IMR-90 (cell line): ENCODE measurements at regions not wholly inside any gene's neighbourhood (a gene's known extent, or its start where the extent isn't known, plus 50 kb on each side); places are given as distances from the start of the nearest gene placed in this dataset.

Source experiments
- ATAC-seq: fragments of 200-7000 bp; cut with Tn5 transposase; 2 replicates; pipeline ENCODE4 v1.9.1; 2020; ENCODE audit warnings: low read depth, mild to moderate bottlenecking, moderate library complexity
- BruUV-seq: library from RNA; stranded (reverse); fragments of 400-500 nt; replicated peaks from 2 replicates; lab custom pipeline; 2021; lab: Mats Ljungman, UMichigan
- CTCF ChIA-PET: fragments of 300-600 bp; formaldehyde crosslinking; extraction: SDS; loops from one replicate; lab custom pipeline; 2021; ENCODE audit warnings: antibody characterized with exemption; lab: Yijun Ruan, JAX
- POLR2A ChIA-PET: fragments of 300-600 bp; sonication (Branson Sonifier 250); formaldehyde crosslinking; loops from one replicate; lab custom pipeline; 2022; ENCODE audit warnings: antibody characterized with exemption; ENCODE audit not compliant: unreplicated experiment; lab: Charles Lee
- DNase-seq: peaks from one replicate; pipeline ENCODE4 v3.0.0; 2013
- H2AFZ ChIP-seq: replicated peaks from 2 replicates; pipeline ENCODE3; 2013; ENCODE audit warnings: low read length, mild to moderate bottlenecking; ENCODE audit not compliant: poor library complexity
- H2AK5ac ChIP-seq: 2 replicates; pipeline ENCODE4 v1.6.1; 2013; ENCODE audit warnings: low read depth, low read length, inconsistent platforms
- H2AK9ac ChIP-seq: replicated peaks from 2 replicates; pipeline ENCODE3; 2013; ENCODE audit warnings: mild to moderate bottlenecking, low read depth, low read length, moderate library complexity; ENCODE audit not compliant: poor library complexity
- H2BK120ac ChIP-seq: 2 replicates; pipeline ENCODE4 v1.6.1; 2013; ENCODE audit warnings: low read depth, low read length, inconsistent platforms
- H2BK15ac ChIP-seq: 3 replicates; pipeline ENCODE4 v1.6.1; 2013; ENCODE audit warnings: low read depth, low read length, inconsistent platforms
- H2BK20ac ChIP-seq: 2 replicates; pipeline ENCODE4 v1.6.1; 2013; ENCODE audit warnings: low read depth, mild to moderate bottlenecking, inconsistent platforms, low read length, moderate library complexity
- H2BK5ac ChIP-seq: 2 replicates; pipeline ENCODE4 v1.6.1; 2013; ENCODE audit warnings: mild to moderate bottlenecking, low read depth, low read length, inconsistent platforms; ENCODE audit not compliant: poor library complexity, severe bottlenecking
- H3K14ac ChIP-seq: replicated peaks from 2 replicates; pipeline ENCODE4 v1.6.1; 2013; ENCODE audit warnings: low read depth, low read length, inconsistent platforms
- H3K18ac ChIP-seq: 2 replicates; pipeline ENCODE4 v1.6.1; 2013; ENCODE audit warnings: low read depth, low read length, control low read depth
- H3K23ac ChIP-seq: 2 replicates; pipeline ENCODE4 v1.6.1; 2013; ENCODE audit warnings: low read depth, low read length, inconsistent platforms
- H3K27ac ChIP-seq: 2 replicates; pipeline ENCODE4 v1.5.1; 2013; ENCODE audit warnings: mild to moderate bottlenecking, control low read depth, low read length; ENCODE audit not compliant: insufficient read depth
- H3K27me3 ChIP-seq: 2 replicates; pipeline ENCODE4 v1.6.1; 2013; ENCODE audit warnings: low read length; ENCODE audit not compliant: control insufficient read depth, insufficient read depth
- H3K36me3 ChIP-seq: 2 replicates; pipeline ENCODE4 v1.6.1; 2013; ENCODE audit warnings: low read length, mixed read lengths; ENCODE audit not compliant: control insufficient read depth, insufficient read depth
- H3K4ac ChIP-seq: 2 replicates; pipeline ENCODE4 v1.6.1; 2013; ENCODE audit warnings: low read depth, low read length, inconsistent platforms
- H3K4me1 ChIP-seq: 2 replicates; pipeline ENCODE4 v1.6.1; 2013; ENCODE audit warnings: low read length, mixed read lengths; ENCODE audit not compliant: control insufficient read depth, insufficient read depth
- H3K4me2 ChIP-seq: 2 replicates; pipeline ENCODE4 v1.6.1; 2013; ENCODE audit warnings: low read depth, mild to moderate bottlenecking, control low read depth, low read length, moderate library complexity
- H3K4me3 ChIP-seq: 2 replicates; pipeline ENCODE4 v1.5.1; 2013; ENCODE audit warnings: low read depth, mild to moderate bottlenecking, control low read depth, low read length, moderate library complexity; ENCODE audit not compliant: insufficient read depth
- H3K56ac ChIP-seq: 2 replicates; pipeline ENCODE4 v1.6.1; 2013; ENCODE audit warnings: low read length, inconsistent platforms; ENCODE audit not compliant: insufficient read depth; ENCODE audit errors: extremely low read depth
- H3K79me1 ChIP-seq, 2 experiments: 2 replicates each; pipeline ENCODE4 v1.6.1; 2013; ENCODE audit warnings: low read length in 2 of 2, inconsistent platforms in 1 of 2, low read depth in 1 of 2
- H3K9ac ChIP-seq: 2 replicates; pipeline ENCODE4 v1.6.1; 2013; ENCODE audit warnings: low read depth, low read length, control low read depth
- H3K9me1 ChIP-seq: 2 replicates; pipeline ENCODE4 v1.6.1; 2013; ENCODE audit warnings: low read length, inconsistent platforms; ENCODE audit not compliant: insufficient read depth
- H3K9me3 ChIP-seq: 2 replicates; pipeline ENCODE4 v1.6.1; 2013; ENCODE audit warnings: low read length; ENCODE audit not compliant: control insufficient read depth, insufficient read depth
- H4K20me1 ChIP-seq: 2 replicates; pipeline ENCODE4 v1.6.1; 2013; ENCODE audit warnings: low read length, inconsistent platforms; ENCODE audit not compliant: insufficient read depth
- H4K5ac ChIP-seq: 2 replicates; pipeline ENCODE4 v1.6.1; 2013; ENCODE audit warnings: mild to moderate bottlenecking, low read depth, low read length, control low read depth
- H4K8ac ChIP-seq, 2 experiments: 2 replicates each; pipeline ENCODE4 v1.6.1; 2013; ENCODE audit warnings: low read depth in 2 of 2, low read length in 2 of 2, control low read depth in 1 of 2, inconsistent platforms in 1 of 2
- H4K91ac ChIP-seq: 2 replicates; pipeline ENCODE4 v1.6.1; 2013; ENCODE audit warnings: low read depth, low read length, inconsistent platforms; ENCODE audit not compliant: insufficient read depth
- BHLHE40 ChIP-seq: fragments of 150-350 bp; IDR thresholded peaks from 2 replicates; pipeline ENCODE4 v1.6.1; 2016; ENCODE audit warnings: mild to moderate bottlenecking, low read depth, low read length
- CEBPB ChIP-seq: IDR thresholded peaks from 2 replicates; pipeline ENCODE4 v1.6.1; 2012; ENCODE audit warnings: low read depth, low read length, improper control_type of control experiment
- CHD1 ChIP-seq: IDR thresholded peaks from 2 replicates; pipeline ENCODE4 v1.6.1; 2012; ENCODE audit warnings: low read depth, low read length, improper control_type of control experiment
- CTCF ChIP-seq: conservative IDR thresholded peaks from 2 replicates; pipeline ENCODE4 v1.5.1; 2012; ENCODE audit warnings: mild to moderate bottlenecking, low read depth, low read length, improper control_type of control experiment
- ELK1 ChIP-seq: fragments of 150-350 bp; IDR thresholded peaks from 2 replicates; pipeline ENCODE4 v1.6.1; 2016; ENCODE audit warnings: low read depth, mild to moderate bottlenecking, low read length, moderate library complexity, borderline replicate concordance
- FOS ChIP-seq: fragments of 150-350 bp; IDR thresholded peaks from 2 replicates; pipeline ENCODE4 v1.6.1; 2016; ENCODE audit warnings: low read depth, low read length
- MAFK ChIP-seq: IDR thresholded peaks from 2 replicates; pipeline ENCODE4 v1.6.1; 2012; ENCODE audit warnings: low read depth, low read length, improper control_type of control experiment
- MAZ ChIP-seq: IDR thresholded peaks from 2 replicates; pipeline ENCODE4 v1.6.1; 2012; ENCODE audit warnings: low read depth, mild to moderate bottlenecking, low read length, improper control_type of control experiment, moderate library complexity, borderline replicate concordance
- MXI1 ChIP-seq: IDR thresholded peaks from 2 replicates; pipeline ENCODE4 v1.6.1; 2012; ENCODE audit warnings: low read depth, mild to moderate bottlenecking, low read length, moderate library complexity, borderline replicate concordance
- NFE2L2 ChIP-seq: fragments of 150-350 bp; IDR thresholded peaks from 2 replicates; pipeline ENCODE4 v1.6.1; 2016; ENCODE audit warnings: low read depth, mild to moderate bottlenecking, low read length
- POLR2A ChIP-seq: IDR thresholded peaks from 2 replicates; pipeline ENCODE4 v1.6.1; 2012; ENCODE audit warnings: mild to moderate bottlenecking, low read depth, low read length
- RAD21 ChIP-seq: IDR thresholded peaks from 2 replicates; pipeline ENCODE4 v1.6.1; 2012; ENCODE audit warnings: low read length, improper control_type of control experiment
- RCOR1 ChIP-seq: IDR thresholded peaks from 2 replicates; pipeline ENCODE4 v1.6.1; 2012; ENCODE audit warnings: mild to moderate bottlenecking, low read length, improper control_type of control experiment; ENCODE audit not compliant: insufficient replicate concordance
- RFX5 ChIP-seq: IDR thresholded peaks from 2 replicates; pipeline ENCODE4 v1.8.0; 2012; ENCODE audit warnings: low read depth, mild to moderate bottlenecking, low read length, moderate library complexity
- SMC3 ChIP-seq: fragments of 150-350 bp; IDR thresholded peaks from 2 replicates; pipeline ENCODE4 v1.6.1; 2016; ENCODE audit warnings: low read depth, mild to moderate bottlenecking, antibody characterized with exemption, low read length, moderate library complexity
- USF2 ChIP-seq: fragments of 150-350 bp; IDR thresholded peaks from 2 replicates; pipeline ENCODE4 v1.6.1; 2017; ENCODE audit warnings: mild to moderate bottlenecking, antibody characterized with exemption, low read length, low read depth
- WGBS, 2 experiments: methylation state at CpG; one replicate each; pipeline versions ENCODE4 v1.1.5 to v1.1.7; 2013; ENCODE audit warnings: missing lambda C conversion rate in 2 of 2; ENCODE audit not compliant: insufficient read length in 1 of 2; ENCODE audit errors: extremely low coverage in 2 of 2; 5-methylcytosine and 5-hydroxymethylcytosine counted together
- dilution Hi-C: fragments of 300-500 bp; cut with HindIII; formaldehyde crosslinking; loops from one replicate; pipeline ENCODE4 v1.14.3; 2018; ENCODE audit warnings: low sequenced_read_pairs; ENCODE audit not compliant: unreplicated experiment
- in situ Hi-C: fragments of 300-500 bp; cut with MboI; formaldehyde crosslinking; loops from 3 replicates; pipeline ENCODE4 v1.14.3; 2019; ENCODE audit warnings: low sequenced_read_pairs, inconsistent platforms, mixed read lengths
- intact Hi-C: fragments of 100-400 bp; cut with micrococcal nuclease; formaldehyde crosslinking; loops from 2 replicates; pipeline ENCODE4 v1.10.0; 2022

- no peak overlapping the region for H2BK15ac ChIP-seq
- H2BK120ac ChIP-seq: no peak overlapping the region
- in situ Hi-C loops (no loop called here), intact Hi-C loops (no loop called here), dilution Hi-C loops (no loop called here)
- peaks cover 2% of the 10 kb centered on the region; the same call in 1 of the 2 replicates for H3K9me3 ChIP-seq
- H3K36me3 ChIP-seq: no peaks in the 10 kb centered on the region
- H3K9ac ChIP-seq: no peak overlapping the region
- H4K5ac ChIP-seq: no peak overlapping the region
- H2AFZ ChIP-seq: no peak overlapping the region
- TF ChIP-seq FOS: no peak
- no peak for TF ChIP-seq NFE2L2
- no peak for TF ChIP-seq ELK1
- no peak for TF ChIP-seq MXI1
- no peak for TF ChIP-seq CEBPB
- TF ChIP-seq RFX5: no peak
- no peak for TF ChIP-seq CHD1
- no peak for TF ChIP-seq CTCF
- no peak for TF ChIP-seq MAZ
- no peak for TF ChIP-seq MAFK
- no peak for TF ChIP-seq RAD21
- TF ChIP-seq RCOR1: no peak
- TF ChIP-seq POLR2A: no peak
- TF ChIP-seq USF2: no peak
- no peak for TF ChIP-seq SMC3
- no peak for TF ChIP-seq BHLHE40
- BruUV-seq: no TSS peak
- H3K4me2 ChIP-seq: no peak overlapping the region
- no peak for DNase-seq
- no CpG with 5 or more reads among the region's 3 CpGs for WGBS, 2 experiments
- ATAC-seq: no peak
- H2AK9ac ChIP-seq: no peak overlapping the region
- POLR2A ChIA-PET: no interaction called here
- H3K18ac ChIP-seq: no peak overlapping the region
- H3K4me1 ChIP-seq: no peaks in the 10 kb centered on the region
- H3K9me1 ChIP-seq: no peaks in the 10 kb centered on the region
- H3K79me1 ChIP-seq: no peaks in the 10 kb centered on the region
- no peak overlapping the region for H3K23ac ChIP-seq
- H2BK5ac ChIP-seq: no peak overlapping the region
- no peak overlapping the region for H2BK20ac ChIP-seq
- H4K8ac ChIP-seq: no peak overlapping the region
- no peak overlapping the region for H3K14ac ChIP-seq
- no peaks in the 10 kb centered on the region for H3K27me3 ChIP-seq
- H4K91ac ChIP-seq: no peak overlapping the region
- CTCF ChIA-PET: interaction anchor here (0.6 kb wide), 1 partner anchor 1687 kb away, joined by 3 read pairs; no protein-coding TSS in a partner anchor
- H3K27ac ChIP-seq: no peak overlapping the region
- H4K20me1 ChIP-seq: no peaks in the 10 kb centered on the region
- H3K4me3 ChIP-seq: no peak overlapping the region
- H2AK5ac ChIP-seq: no peak overlapping the region
- H3K56ac ChIP-seq: no peak overlapping the region
- no peak overlapping the region for H3K4ac ChIP-seq
Measured at GRCh38 chr2:208673631-208674030, 267.0 kb downstream of the PTH2R start.
